H1 (cell line): ENCODE measurements at regions not wholly inside any gene's neighbourhood (a gene's known extent, or its start where the extent isn't known, plus 50 kb on each side); places are given as distances from the start of the nearest gene placed in this dataset.

Experiments used
- CTCF ChIA-PET: fragments of 300-600 bp; sonication (Branson Sonifier 250); formaldehyde crosslinking; loops from one replicate; lab custom pipeline; 2021; ENCODE audit not compliant: partially characterized antibody; lab: Charles Lee
- POLR2A ChIA-PET: fragments of 300-600 bp; sonication (Branson Sonifier 250); formaldehyde crosslinking; loops from one replicate; lab custom pipeline; 2021; ENCODE audit warnings: inconsistent platforms; ENCODE audit not compliant: partially characterized antibody; lab: Charles Lee
- DNase-seq, 2 experiments: peaks; one replicate each; pipeline versions ENCODE4 v3.0.0 to v3.0.0-alpha.2; 2010 to 2022; ENCODE audit warnings: low spot score in 2 of 2, low read depth in 1 of 2, mixed read lengths in 1 of 2
- FAIRE-seq: peaks from 2 replicates; lab custom pipeline; 2011; peaks lifted over from hg19 to GRCh38; lab: Jason Lieb, UNC
- H2AFZ ChIP-seq: 2 replicates; pipeline ENCODE4 v1.8.1; 2012; ENCODE audit warnings: low read length, inconsistent platforms
- H2AK5ac ChIP-seq: 2 replicates; pipeline ENCODE4 v1.6.1; 2013; ENCODE audit warnings: low read depth, low read length
- H2BK120ac ChIP-seq: replicated peaks from 2 replicates; pipeline ENCODE3; 2013; ENCODE audit warnings: low read depth, low read length, inconsistent platforms
- H2BK12ac ChIP-seq: 2 replicates; pipeline ENCODE4 v1.6.1; 2013; ENCODE audit warnings: low read depth, low read length
- H2BK15ac ChIP-seq: 2 replicates; pipeline ENCODE4 v1.6.1; 2013; ENCODE audit warnings: low read length
- H2BK20ac ChIP-seq: 2 replicates; pipeline ENCODE4 v1.6.1; 2013; ENCODE audit warnings: low read length
- H2BK5ac ChIP-seq: 2 replicates; pipeline ENCODE4 v1.6.1; 2013; ENCODE audit warnings: low read depth, low read length
- H3K14ac ChIP-seq: 2 replicates; pipeline ENCODE4 v1.6.1; 2013; ENCODE audit warnings: inconsistent platforms; ENCODE audit not compliant: insufficient read length
- H3K18ac ChIP-seq: 2 replicates; pipeline ENCODE4 v1.6.1; 2013; ENCODE audit warnings: low read length; ENCODE audit errors: extremely low read depth
- H3K23ac ChIP-seq: 2 replicates; pipeline ENCODE4 v1.6.1; 2013; ENCODE audit warnings: inconsistent platforms; ENCODE audit not compliant: insufficient read length
- H3K23me2 ChIP-seq: 2 replicates; pipeline ENCODE4 v1.6.1; 2013; ENCODE audit warnings: low read depth, low read length
- H3K27ac ChIP-seq: 2 replicates; pipeline ENCODE4 v1.6.1; 2011; ENCODE audit warnings: low read depth, low read length, inconsistent platforms
- H3K27me3 ChIP-seq, 4 experiments: replicated peaks in 1 of 4; 1 replicate in 1 of 4; 2 replicates in 3 of 4; pipeline versions ENCODE4 v1.6.1 to v1.8.1; 2011 to 2013; ENCODE audit warnings: low read length in 3 of 4, mild to moderate bottlenecking in 3 of 4, inconsistent platforms in 2 of 4, mixed read lengths in 2 of 4, moderate library complexity in 1 of 4; ENCODE audit not compliant: control insufficient read depth in 3 of 4, insufficient read depth in 3 of 4; ENCODE audit errors: extremely low read depth in 1 of 4
- H3K36me3 ChIP-seq, 4 experiments: 2 replicates each; pipeline versions ENCODE4 v1.6.1 to v1.8.1; 2011 to 2013; ENCODE audit warnings: mild to moderate bottlenecking in 4 of 4, low read length in 3 of 4, moderate library complexity in 2 of 4, control low read depth in 1 of 4, inconsistent platforms in 1 of 4; ENCODE audit not compliant: insufficient read depth in 4 of 4, control insufficient read depth in 2 of 4
- H3K4ac ChIP-seq: replicated peaks from 2 replicates; pipeline ENCODE3; 2013; ENCODE audit warnings: low read length, low read depth, mixed read lengths, inconsistent platforms; ENCODE audit not compliant: insufficient read length
- H3K4me1 ChIP-seq, 4 experiments: replicated peaks in 1 of 4; 1 replicate in 1 of 4; 2 replicates in 3 of 4; pipeline versions ENCODE4 v1.6.1 to v1.8.1; 2011 to 2013; ENCODE audit warnings: low read length in 3 of 4, inconsistent platforms in 2 of 4, mixed read lengths in 1 of 4; ENCODE audit not compliant: insufficient read depth in 4 of 4, control insufficient read depth in 3 of 4
- H3K4me2 ChIP-seq, 2 experiments: 2 replicates each; pipeline versions ENCODE4 v1.6.1 to v1.8.1; 2011 to 2013; ENCODE audit warnings: low read depth in 2 of 2, low read length in 2 of 2, control low read depth in 1 of 2, inconsistent platforms in 1 of 2, mild to moderate bottlenecking in 1 of 2; ENCODE audit not compliant: insufficient read depth in 1 of 2
- H3K4me3 ChIP-seq, 4 experiments: fragments of 200-600, 300-600 bp in 1 of 4; sonication (generic), shearing (Covaris generic), sonication (Bioruptor Twin) in 1 of 4; 2 replicates each; pipeline versions ENCODE4 v1.5.1 to v1.8.1; 2011 to 2016; ENCODE audit warnings: low read length in 4 of 4, low read depth in 3 of 4, control low read depth in 2 of 4, inconsistent platforms in 2 of 4, mild to moderate bottlenecking in 2 of 4, mixed read lengths in 1 of 4, moderate library complexity in 1 of 4; ENCODE audit not compliant: insufficient read depth in 2 of 4; ENCODE audit errors: extremely low read depth in 1 of 4
- H3K56ac ChIP-seq: replicated peaks from 2 replicates; pipeline ENCODE3; 2013; ENCODE audit warnings: low read depth, mild to moderate bottlenecking, mixed read lengths, low read length, inconsistent platforms; ENCODE audit not compliant: insufficient read length
- H3K79me1 ChIP-seq: 2 replicates; pipeline ENCODE4 v1.6.1; 2013; ENCODE audit warnings: low read depth, low read length, control low read depth
- H3K79me2 ChIP-seq, 2 experiments: 2 replicates each; pipeline versions ENCODE4 v1.6.1 to v1.8.1; 2012 to 2013; ENCODE audit warnings: low read length in 2 of 2, mild to moderate bottlenecking in 2 of 2, inconsistent platforms in 1 of 2; ENCODE audit not compliant: insufficient read depth in 2 of 2, control insufficient read depth in 1 of 2
- H3K9ac ChIP-seq, 4 experiments: replicated peaks in 1 of 4; 1 replicate in 1 of 4; 2 replicates in 3 of 4; pipeline versions ENCODE4 v1.6.1 to v1.8.1; 2011 to 2013; ENCODE audit warnings: low read depth in 3 of 4, low read length in 3 of 4, control low read depth in 2 of 4, mild to moderate bottlenecking in 2 of 4, moderate library complexity in 2 of 4, inconsistent platforms in 1 of 4; ENCODE audit errors: extremely low read depth in 1 of 4
- H3K9me3 ChIP-seq, 2 experiments: 2 replicates each; pipeline versions ENCODE4 v1.6.1 to v1.8.1; 2012 to 2013; ENCODE audit warnings: mild to moderate bottlenecking in 2 of 2, moderate library complexity in 2 of 2, control low read depth in 1 of 2, inconsistent platforms in 1 of 2, low read depth in 1 of 2, low read length in 1 of 2, mixed read lengths in 1 of 2; ENCODE audit not compliant: insufficient read depth in 2 of 2
- H4K20me1 ChIP-seq, 2 experiments: replicated peaks in 1 of 2; 2 replicates each; pipeline versions ENCODE3 to v1.8.1; 2011 to 2013; ENCODE audit warnings: inconsistent platforms in 2 of 2, low read length in 2 of 2, mild to moderate bottlenecking in 1 of 2; ENCODE audit not compliant: insufficient read depth in 2 of 2, control insufficient read depth in 1 of 2
- H4K5ac ChIP-seq: 2 replicates; pipeline ENCODE4 v1.6.1; 2013; ENCODE audit warnings: low read length, low read depth, mixed read lengths, inconsistent platforms; ENCODE audit not compliant: insufficient read length
- H4K8ac ChIP-seq: 2 replicates; pipeline ENCODE4 v1.8.0; 2013; ENCODE audit warnings: mild to moderate bottlenecking, moderate library complexity, low read length, inconsistent platforms; ENCODE audit not compliant: insufficient read depth; ENCODE audit errors: extremely low read depth
- H4K91ac ChIP-seq: replicated peaks from 2 replicates; pipeline ENCODE3; 2013; ENCODE audit warnings: low read length, mixed read lengths, inconsistent platforms; ENCODE audit not compliant: insufficient read length
- CREB1 ChIP-seq: IDR thresholded peaks from 2 replicates; pipeline ENCODE4 v1.6.1; 2012; ENCODE audit warnings: inconsistent platforms
- EP300 ChIP-seq, 2 experiments: IDR thresholded peaks; 1 replicate in 1 of 2; 2 replicates in 1 of 2; pipeline ENCODE4 v1.6.1; 2011 to 2012; ENCODE audit warnings: low read depth in 2 of 2, low read length in 2 of 2, mild to moderate bottlenecking in 2 of 2, borderline replicate concordance in 1 of 2, inconsistent platforms in 1 of 2, moderate library complexity in 1 of 2
- JUN ChIP-seq: IDR thresholded peaks from 2 replicates; pipeline ENCODE4 v1.6.1; 2011; ENCODE audit warnings: low read depth, mild to moderate bottlenecking, improper control_type of control experiment, low read length
- KDM1A ChIP-seq: fragments of 200-600, 300-600 bp; sonication (generic); IDR thresholded peaks from 2 replicates; pipeline ENCODE4 v1.7.1; 2016; ENCODE audit warnings: mild to moderate bottlenecking, low read length, borderline replicate concordance
- MAFK ChIP-seq: IDR thresholded peaks from 2 replicates; pipeline ENCODE4 v1.6.1; 2012; ENCODE audit warnings: low read depth, mild to moderate bottlenecking, improper control_type of control experiment, low read length
- SAP30 ChIP-seq: fragments of 300-600 bp; sonication (generic); IDR thresholded peaks from 2 replicates; pipeline ENCODE4 v1.7.1; 2012; ENCODE audit warnings: low read length, moderate library complexity, mild to moderate bottlenecking, inconsistent platforms; ENCODE audit not compliant: insufficient read depth, insufficient replicate concordance
- SIN3A ChIP-seq, 2 experiments: IDR thresholded peaks in 1 of 2; conservative IDR thresholded peaks in 1 of 2; 2 replicates each; pipeline ENCODE4 v1.6.1; 2011 to 2012; ENCODE audit warnings: low read length in 2 of 2, improper control_type of control experiment in 1 of 2, low read depth in 1 of 2, mild to moderate bottlenecking in 1 of 2
- TAF7 ChIP-seq: optimal IDR thresholded peaks from 2 replicates; pipeline ENCODE3; 2011; ENCODE audit warnings: low read depth, mild to moderate bottlenecking, inconsistent platforms, low read length, moderate library complexity, borderline replicate concordance
- TEAD4 ChIP-seq: IDR thresholded peaks from 2 replicates; pipeline ENCODE4 v1.6.1; 2012; ENCODE audit warnings: low read depth, low read length, inconsistent platforms, mixed read lengths
- ZNF274 ChIP-seq: IDR thresholded peaks from 2 replicates; pipeline ENCODE4 v1.7.0; 2012; ENCODE audit warnings: low read length, borderline replicate concordance; ENCODE audit errors: extremely low read depth
- WGBS, 2 experiments: shearing (Covaris generic) in 1 of 2; methylation state at CpG; one replicate each; pipeline versions ENCODE4 v1.1.6 to v1.1.7; 2013 to 2015; ENCODE audit warnings: low lambda C conversion rate in 2 of 2, mixed read lengths in 2 of 2, inconsistent platforms in 1 of 2, low coverage in 1 of 2, missing lambda C conversion rate in 1 of 2; ENCODE audit not compliant: insufficient replicate concordance in 2 of 2, insufficient coverage in 1 of 2, insufficient read length in 1 of 2; ENCODE audit errors: extremely low coverage in 1 of 2, missing lambda C conversion rate in 1 of 2; 5-methylcytosine and 5-hydroxymethylcytosine counted together
- TF ChIP-seq, protein P1 (sequence below): IDR thresholded peaks from 2 replicates; pipeline ENCODE4 v1.6.1; 2011; ENCODE audit warnings: low read length, improper control_type of control experiment

DNA sequence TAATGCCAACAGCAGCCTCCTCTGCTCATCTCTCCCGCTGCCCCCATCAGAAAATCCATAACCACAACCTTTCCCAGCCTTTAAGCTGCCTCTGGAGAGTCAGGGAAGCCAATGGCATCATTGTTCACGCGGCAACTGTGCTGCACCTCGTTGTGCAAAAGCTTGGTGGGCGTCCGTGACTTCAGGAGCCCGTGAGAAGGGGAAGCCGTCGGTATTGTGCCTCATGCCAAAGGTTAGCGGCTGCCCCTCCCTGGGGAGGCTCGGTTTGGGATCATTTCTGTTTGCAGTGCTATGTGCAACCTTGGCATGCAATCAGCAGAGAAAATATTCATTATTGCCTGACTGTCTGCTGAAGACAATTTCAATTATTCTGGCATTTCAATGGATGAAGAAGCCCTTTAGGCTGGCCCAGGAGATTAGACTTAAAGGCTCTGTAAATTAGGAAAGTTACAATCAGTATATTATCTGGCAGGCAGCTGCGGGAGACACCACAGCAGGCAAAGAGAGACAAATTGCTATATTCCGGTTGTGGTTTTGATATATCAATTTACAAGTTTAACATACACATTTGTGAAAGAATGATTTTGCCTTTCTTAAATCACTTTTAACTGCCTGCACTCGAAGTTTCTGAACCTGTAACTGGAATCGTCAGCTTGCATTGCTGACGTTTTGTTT is 244.5 kb downstream of the GATA3 start:
- H3K23me2 ChIP-seq, result peaks cover 3% of the 10 kb centered on the region; the same call in 1 of the 2 replicates
- no peak overlapping the region for H4K91ac ChIP-seq
- no peaks in the 10 kb centered on the region for H3K79me2 ChIP-seq
- H2BK12ac ChIP-seq, result peak overlapping the region; percentile 77; the same call in 1 of the 2 replicates
- no peak overlapping the region for H2AK5ac ChIP-seq
- no peaks in the 10 kb centered on the region for H3K79me1 ChIP-seq
- H3K18ac ChIP-seq, result no peak overlapping the region
- H3K27me3 ChIP-seq, result peaks cover 0 to 9% (median 5%) of the 10 kb centered on the region in 4 experiments; a peak in 5 of 7 replicates
- no peak overlapping the region for H3K4me3 ChIP-seq
- no peak overlapping the region for H2BK20ac ChIP-seq
- peak overlapping the region; percentile 76; the same call in 1 of the 2 replicates for H4K8ac ChIP-seq
- no peak overlapping the region for H2BK15ac ChIP-seq
- no peak overlapping the region for H3K27ac ChIP-seq
- H3K9ac ChIP-seq, result no peak overlapping the region
- peaks cover 0 to 3% (median 0%) of the 10 kb centered on the region in 4 experiments; a peak in 3 of 7 replicates for H3K4me1 ChIP-seq
- no peak overlapping the region for H2BK120ac ChIP-seq
- H3K4ac ChIP-seq, result no peak overlapping the region
- ChIA-PET CTCF (interaction anchor here (1.6 kb wide), 1 partner anchor 10 kb away, joined by 5 read pairs; no protein-coding TSS in a partner anchor), POLR2A (no interaction called here)
- H3K4me2 ChIP-seq, result no peak overlapping the region
- H4K5ac ChIP-seq, result no peak overlapping the region
- H2AFZ ChIP-seq, result 0 out of 2 replicates have a peak overlapping the region, but pooled peaks have one; percentile 24
- 86% methylated on average over 16 of the region's 16 CpGs; no CpG with 5 or more reads in 1 of the 2 experiments for WGBS, 2 experiments
- no peak overlapping the region for H2BK5ac ChIP-seq
- no peaks in the 10 kb centered on the region for H3K36me3 ChIP-seq
- DNase-seq (no peak), FAIRE-seq (no peak)
- no peak overlapping the region for H3K23ac ChIP-seq
- H3K14ac ChIP-seq, result no peak overlapping the region
- no peak overlapping the region for H3K56ac ChIP-seq
- no peaks in the 10 kb centered on the region for H3K9me3 ChIP-seq
- H4K20me1 ChIP-seq, result no peaks in the 10 kb centered on the region
- TF ChIP-seq SIN3A (conservative IDR thresholded peaks at IDR 0.05 in 1 of 2, IDR thresholded peaks at IDR 0.05 in 1 of 2; ENCODE audit: low read depth in 1 of 2, low read length in 2 of 2) (no peak), ZNF274 (no peak), MAFK (no peak), JUN (no peak), TEAD4 (no peak), EP300 (IDR thresholded peaks at IDR 0.05; ENCODE audit: borderline replicate concordance in 1 of 2, low read depth in 2 of 2, low read length in 2 of 2) (no peak), CREB1 (no peak), TAF7 (no peak), SAP30 (no peak), KDM1A (no peak)
- TF ChIP-seq, protein P1, sequence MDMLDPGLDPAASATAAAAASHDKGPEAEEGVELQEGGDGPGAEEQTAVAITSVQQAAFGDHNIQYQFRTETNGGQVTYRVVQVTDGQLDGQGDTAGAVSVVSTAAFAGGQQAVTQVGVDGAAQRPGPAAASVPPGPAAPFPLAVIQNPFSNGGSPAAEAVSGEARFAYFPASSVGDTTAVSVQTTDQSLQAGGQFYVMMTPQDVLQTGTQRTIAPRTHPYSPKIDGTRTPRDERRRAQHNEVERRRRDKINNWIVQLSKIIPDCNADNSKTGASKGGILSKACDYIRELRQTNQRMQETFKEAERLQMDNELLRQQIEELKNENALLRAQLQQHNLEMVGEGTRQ, result no peak
